Ureter (tissue), 1 donor: ENCODE measurements at regions not wholly inside any gene's neighbourhood (a gene's known extent, or its start where the extent isn't known, plus 50 kb on each side); places are given as distances from the start of the nearest gene placed in this dataset.

Experiments
- DNase-seq: peaks from one replicate; pipeline ENCODE4 v3.0.0-alpha.2; 2020; ENCODE audit warnings: low spot score
- donor health status: DM: yes; HTN: yes; CAD: no.

DNA sequence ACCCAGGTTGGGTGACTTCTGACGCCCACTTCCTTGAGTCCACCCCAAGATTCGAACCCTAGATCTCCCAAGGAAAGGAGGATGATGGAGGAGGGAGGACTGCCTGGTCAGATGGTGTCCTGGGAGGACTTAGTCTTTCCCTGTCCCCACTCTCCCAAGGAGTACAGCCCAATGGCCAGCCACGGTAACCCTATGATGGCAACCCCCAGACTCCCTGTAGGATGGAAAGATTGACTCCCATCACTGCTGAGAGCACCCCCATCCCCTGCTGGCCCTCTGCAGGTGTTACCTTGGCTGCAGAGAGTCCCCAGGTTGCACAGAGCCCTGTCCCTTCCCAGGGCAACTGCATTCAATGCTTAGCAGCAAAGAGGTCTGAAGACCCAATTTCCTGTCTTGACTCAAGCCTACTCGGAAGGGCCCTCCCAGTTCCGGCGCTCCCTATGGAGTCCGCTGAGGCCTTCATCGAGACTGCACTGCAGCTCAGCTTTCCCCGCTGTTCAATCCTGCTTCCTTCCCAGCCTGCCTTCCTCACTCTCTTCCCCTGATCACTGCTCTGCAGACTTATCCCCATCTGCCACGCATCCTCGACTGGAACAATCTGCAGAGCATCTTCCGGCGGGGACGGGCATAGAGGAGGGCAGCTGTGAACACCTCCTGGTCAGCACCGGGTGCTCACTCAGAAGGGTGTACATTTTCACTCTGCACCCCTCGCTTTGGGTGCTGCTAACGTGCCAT, 50.8 kb upstream of the OCM2 start:
- DNase-seq: no peak

DNA sequence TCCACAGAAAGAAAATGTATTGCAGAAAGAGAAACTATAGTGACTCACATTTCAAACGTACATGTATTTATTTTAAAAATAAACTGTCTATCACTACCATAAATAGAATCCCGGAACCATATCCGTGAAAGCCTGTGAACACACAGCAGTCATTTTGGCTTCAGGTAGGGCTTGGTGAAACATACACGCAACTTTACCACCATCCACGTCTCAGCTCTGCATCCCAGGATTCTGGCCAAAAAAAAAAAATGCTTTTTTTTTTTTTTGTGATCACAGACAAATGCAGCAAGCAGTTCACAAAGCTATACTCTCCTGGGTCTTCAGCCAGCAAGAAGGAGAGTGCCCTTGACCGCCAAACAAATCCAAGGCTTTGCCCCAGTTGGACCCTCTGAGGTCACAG, 56.8 kb upstream of the OCM2 start:
- DNase-seq: no peak

DNA sequence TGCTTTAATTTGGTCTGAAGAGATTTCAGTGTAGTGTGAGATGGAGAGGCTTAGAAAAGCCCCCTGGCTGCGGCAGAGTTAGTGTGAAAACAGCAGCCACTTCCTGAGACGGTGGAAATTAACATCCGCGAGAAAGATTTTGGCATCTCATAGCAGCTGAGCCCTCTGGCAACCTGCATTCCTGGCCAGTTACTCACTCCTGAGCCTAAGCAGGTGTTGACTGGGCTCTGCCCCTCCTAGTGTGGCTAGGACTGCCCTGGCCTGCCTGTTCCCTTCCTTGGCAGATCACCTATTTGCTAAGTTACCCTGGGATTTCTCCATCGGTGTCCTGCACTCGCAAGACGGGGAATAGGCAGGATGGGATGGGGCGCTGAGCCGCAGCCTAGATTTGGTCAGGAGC, 57.6 kb upstream of the LMTK2 start:
- DNase-seq: peak; percentile 74

DNA sequence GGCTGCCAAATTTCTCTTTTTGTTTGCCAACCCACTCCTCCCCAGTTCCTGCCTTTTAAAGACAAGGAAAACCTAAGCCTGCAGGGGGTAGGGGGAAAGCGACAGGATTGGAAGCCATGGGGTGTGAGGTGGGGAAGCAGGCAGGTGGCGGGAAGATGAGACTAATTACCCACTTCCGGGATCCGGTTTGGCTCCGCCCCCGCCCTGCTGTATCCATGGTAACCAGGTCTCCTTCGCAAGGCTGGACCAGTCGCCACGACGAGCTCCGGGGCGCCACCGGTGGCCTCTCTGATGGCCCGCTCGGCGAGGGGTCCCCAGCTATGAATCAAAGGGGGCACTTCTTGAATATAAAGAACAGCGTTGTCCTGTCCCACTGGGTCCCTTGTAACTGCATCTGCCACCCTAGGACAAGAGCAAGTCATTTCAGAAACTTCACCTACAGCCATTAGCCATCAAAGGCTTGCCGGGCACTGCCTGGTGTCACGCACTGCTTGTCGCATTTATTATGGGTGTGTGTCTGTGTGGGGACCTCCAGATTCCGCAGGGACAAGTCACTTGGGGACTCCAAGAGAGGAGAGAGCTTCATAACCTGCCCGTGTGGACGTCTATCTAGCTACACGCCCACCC, 55.4 kb upstream of the LMTK2 start:
- no peak for DNase-seq

- DNase-seq: no peak
These were observed 52.1 kb upstream of the LMTK2 start for GRCh38 chr7:98054585-98054984.

DNA sequence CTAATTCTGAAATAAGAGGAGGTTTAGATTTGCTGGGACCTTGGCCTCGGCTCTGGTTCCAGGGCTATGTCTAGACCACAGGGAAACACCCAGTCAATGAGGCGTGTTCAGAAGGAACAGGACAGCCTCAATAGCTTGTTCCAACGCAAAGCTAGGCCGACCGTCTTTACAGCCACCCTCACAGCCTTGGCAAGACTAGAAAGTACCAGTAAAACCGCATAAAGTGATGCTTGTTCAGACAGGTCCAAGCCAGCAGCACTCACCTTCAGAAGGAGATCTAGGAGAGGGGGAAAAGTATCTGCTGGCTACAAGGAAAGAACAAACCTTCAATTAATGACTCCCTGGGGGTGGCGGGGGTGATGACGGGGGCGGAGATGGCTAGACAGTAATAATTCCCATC, 50.1 kb upstream of the LMTK2 start:
- DNase-seq: peak; percentile 54
